Mucosa of stomach (tissue), 1 donor: ENCODE measurements at regions not wholly inside any gene's neighbourhood (a gene's known extent, or its start where the extent isn't known, plus 50 kb on each side); places are given as distances from the start of the nearest gene placed in this dataset.

Source experiments
- H3K27me3 ChIP-seq: one replicate; pipeline ENCODE4 v1.7.0; 2013; ENCODE audit warnings: mild to moderate bottlenecking, low read length; ENCODE audit not compliant: control insufficient read depth, insufficient read depth
- H3K36me3 ChIP-seq: one replicate; pipeline ENCODE4 v1.7.0; 2013; ENCODE audit warnings: low read length; ENCODE audit not compliant: control insufficient read depth, insufficient read depth
- H3K4me1 ChIP-seq: one replicate; pipeline ENCODE4 v1.7.0; 2013; ENCODE audit warnings: mild to moderate bottlenecking, low read length; ENCODE audit not compliant: control insufficient read depth, insufficient read depth
- H3K4me3 ChIP-seq: one replicate; pipeline ENCODE4 v1.7.0; 2013; ENCODE audit warnings: low read length
- H3K9ac ChIP-seq: one replicate; pipeline ENCODE4 v1.7.0; 2013; ENCODE audit warnings: mild to moderate bottlenecking, low read length, moderate library complexity
- H3K9me3 ChIP-seq: one replicate; pipeline ENCODE4 v1.7.0; 2013; ENCODE audit warnings: mild to moderate bottlenecking, low read length, moderate library complexity; ENCODE audit not compliant: control insufficient read depth
- donor health status: Pancreatic carcinoma.

- no peaks in the 10 kb centered on the region for H3K36me3 ChIP-seq
- no peak overlapping the region for H3K4me3 ChIP-seq
- H3K27me3 ChIP-seq = no peaks in the 10 kb centered on the region
- H3K4me1 ChIP-seq = no peaks in the 10 kb centered on the region
- H3K9me3 ChIP-seq = no peaks in the 10 kb centered on the region
- no peak overlapping the region for H3K9ac ChIP-seq
These were observed 649.8 kb upstream of the SLC35B3 start for GRCh38 chr6:9085054-9085708.

- Histone ChIP-seq H3K36me3 (no peaks in the 10 kb centered on the region), H3K9ac (no peak overlapping the region), H3K9me3 (no peaks in the 10 kb centered on the region), H3K27me3 (no peaks in the 10 kb centered on the region), H3K4me1 (no peaks in the 10 kb centered on the region), H3K4me3 (no peak overlapping the region)
These were observed 647.8 kb upstream of the SLC35B3 start for GRCh38 chr6:9083108-9083507.

GRCh38 chr6:9066726-9067125 is 631.4 kb upstream of the SLC35B3 start:
- Histone ChIP-seq H3K36me3 (no peaks in the 10 kb centered on the region), H3K9ac (no peak overlapping the region), H3K4me3 (no peak overlapping the region), H3K4me1 (no peaks in the 10 kb centered on the region), H3K27me3 (no peaks in the 10 kb centered on the region), H3K9me3 (no peaks in the 10 kb centered on the region)

GRCh38 chr6:9064156-9064555 is 628.8 kb upstream of the SLC35B3 start:
- Histone ChIP-seq H3K36me3 (no peaks in the 10 kb centered on the region), H3K9ac (no peak overlapping the region), H3K9me3 (no peaks in the 10 kb centered on the region), H3K4me3 (no peak overlapping the region), H3K4me1 (no peaks in the 10 kb centered on the region), H3K27me3 (no peaks in the 10 kb centered on the region)

- Histone ChIP-seq H3K36me3 (no peaks in the 10 kb centered on the region), H3K4me1 (no peaks in the 10 kb centered on the region), H3K9ac (no peak overlapping the region), H3K27me3 (no peaks in the 10 kb centered on the region), H3K4me3 (no peak overlapping the region), H3K9me3 (no peaks in the 10 kb centered on the region)
These were observed 627.3 kb upstream of the SLC35B3 start for GRCh38 chr6:9062596-9062995.

- Histone ChIP-seq H3K9me3 (no peaks in the 10 kb centered on the region), H3K4me3 (no peak overlapping the region), H3K36me3 (no peaks in the 10 kb centered on the region), H3K4me1 (no peaks in the 10 kb centered on the region), H3K9ac (no peak overlapping the region), H3K27me3 (no peaks in the 10 kb centered on the region)
These were observed 622.6 kb upstream of the SLC35B3 start for GRCh38 chr6:9057937-9058336.

- Histone ChIP-seq H3K36me3 (no peaks in the 10 kb centered on the region), H3K9ac (no peak overlapping the region), H3K4me3 (no peak overlapping the region), H3K9me3 (no peaks in the 10 kb centered on the region), H3K4me1 (no peaks in the 10 kb centered on the region), H3K27me3 (no peaks in the 10 kb centered on the region)
These were observed 621.2 kb upstream of the SLC35B3 start for GRCh38 chr6:9056556-9056955.

- no peaks in the 10 kb centered on the region for H3K9me3 ChIP-seq
- H3K27me3 ChIP-seq = no peaks in the 10 kb centered on the region
- H3K9ac ChIP-seq = no peak overlapping the region
- no peaks in the 10 kb centered on the region for H3K36me3 ChIP-seq
- no peaks in the 10 kb centered on the region for H3K4me1 ChIP-seq
- H3K4me3 ChIP-seq = no peak overlapping the region
These were observed 609.1 kb upstream of the SLC35B3 start for GRCh38 chr6:9044426-9044825.

- H3K4me1 ChIP-seq = no peaks in the 10 kb centered on the region
- H3K36me3 ChIP-seq = no peaks in the 10 kb centered on the region
- no peaks in the 10 kb centered on the region for H3K27me3 ChIP-seq
- H3K4me3 ChIP-seq = no peak overlapping the region
- no peak overlapping the region for H3K9ac ChIP-seq
- no peaks in the 10 kb centered on the region for H3K9me3 ChIP-seq
These were observed 605.4 kb upstream of the SLC35B3 start for GRCh38 chr6:9040718-9041117.

GRCh38 chr6:9039258-9039657 is 603.9 kb upstream of the SLC35B3 start:
- H3K36me3 ChIP-seq = no peaks in the 10 kb centered on the region
- no peaks in the 10 kb centered on the region for H3K4me1 ChIP-seq
- H3K9ac ChIP-seq = no peak overlapping the region
- no peaks in the 10 kb centered on the region for H3K9me3 ChIP-seq
- no peaks in the 10 kb centered on the region for H3K27me3 ChIP-seq
- H3K4me3 ChIP-seq = no peak overlapping the region

- Histone ChIP-seq H3K36me3 (no peaks in the 10 kb centered on the region), H3K9me3 (no peaks in the 10 kb centered on the region), H3K4me1 (no peaks in the 10 kb centered on the region), H3K4me3 (no peak overlapping the region), H3K27me3 (no peaks in the 10 kb centered on the region), H3K9ac (no peak overlapping the region)
These were observed 592.7 kb upstream of the SLC35B3 start for GRCh38 chr6:9028086-9028485.

GRCh38 chr6:9025796-9026394 is 590.5 kb upstream of the SLC35B3 start:
- H3K36me3 ChIP-seq = no peaks in the 10 kb centered on the region
- H3K9ac ChIP-seq = no peak overlapping the region
- no peak overlapping the region for H3K4me3 ChIP-seq
- no peaks in the 10 kb centered on the region for H3K9me3 ChIP-seq
- H3K4me1 ChIP-seq = no peaks in the 10 kb centered on the region
- no peaks in the 10 kb centered on the region for H3K27me3 ChIP-seq

- H3K27me3 ChIP-seq = no peaks in the 10 kb centered on the region
- no peaks in the 10 kb centered on the region for H3K9me3 ChIP-seq
- no peak overlapping the region for H3K4me3 ChIP-seq
- no peak overlapping the region for H3K9ac ChIP-seq
- H3K36me3 ChIP-seq = no peaks in the 10 kb centered on the region
- no peaks in the 10 kb centered on the region for H3K4me1 ChIP-seq
These were observed 589.9 kb upstream of the SLC35B3 start for GRCh38 chr6:9025228-9025627.
